ENCODE measurements at regions not wholly inside any gene's neighbourhood (a gene's known extent, or its start where the extent isn't known, plus 50 kb on each side); places are given as distances from the start of the nearest gene placed in this dataset.

- no peak for TF ChIP-seq CTCF (IDR thresholded peaks at IDR 0.05)
Measured at GRCh38 chrX:128517691-128518090, 465.5 kb upstream of the ACTRT1 start.

- no peak for TF ChIP-seq CTCF (IDR thresholded peaks at IDR 0.05)
Measured at GRCh38 chrX:128504496-128504895, 452.3 kb upstream of the ACTRT1 start.

GRCh38 chrX:128464116-128464515, 411.9 kb upstream of the ACTRT1 start:
- no peak for TF ChIP-seq CTCF (IDR thresholded peaks at IDR 0.05)

- peak; percentile 50 for TF ChIP-seq CTCF (IDR thresholded peaks at IDR 0.05)
Measured at GRCh38 chrX:128460835-128461234, 408.6 kb upstream of the ACTRT1 start.

GRCh38 chrX:128458888-128459287, 406.7 kb upstream of the ACTRT1 start:
- no peak for TF ChIP-seq CTCF (IDR thresholded peaks at IDR 0.05)

GRCh38 chrX:128457674-128458073, 405.5 kb upstream of the ACTRT1 start:
- TF ChIP-seq CTCF (IDR thresholded peaks at IDR 0.05) = no peak

GRCh38 chrX:128439159-128439558, 387.0 kb upstream of the ACTRT1 start:
- TF ChIP-seq CTCF (IDR thresholded peaks at IDR 0.05) = no peak

GRCh38 chrX:128438082-128438481, 385.9 kb upstream of the ACTRT1 start:
- TF ChIP-seq CTCF (IDR thresholded peaks at IDR 0.05) = no peak
